Panc1 (cell line): ENCODE measurements at regions not wholly inside any gene's neighbourhood (a gene's known extent, or its start where the extent isn't known, plus 50 kb on each side); places are given as distances from the start of the nearest gene placed in this dataset.

Source experiments
- ATAC-seq: fragments of 200-7000 bp; cut with Tn5 transposase; 2 replicates; pipeline ENCODE4 v1.9.1; 2020; ENCODE audit warnings: mild to moderate bottlenecking, moderate library complexity
- BruUV-seq: library from RNA; stranded (reverse); fragments of 400-500 nt; replicated peaks from 2 replicates; lab custom pipeline; 2021; lab: Mats Ljungman, UMichigan
- CTCF ChIA-PET: fragments of 300-600 bp; sonication (Branson Sonifier 250); formaldehyde crosslinking; loops from one replicate; lab custom pipeline; 2022; ENCODE audit warnings: antibody characterized with exemption; lab: Charles Lee
- POLR2A ChIA-PET: fragments of 300-600 bp; sonication (Branson Sonifier 250); formaldehyde crosslinking; loops from one replicate; lab custom pipeline; 2022; ENCODE audit warnings: antibody characterized with exemption; lab: Charles Lee
- DNase-seq: peaks from one replicate; pipeline ENCODE4 v3.0.0-alpha.2; 2010; ENCODE audit warnings: low read depth, low spot score
- H3K27ac ChIP-seq: 2 replicates; pipeline ENCODE4 v1.5.1; 2011; ENCODE audit warnings: mild to moderate bottlenecking, low read length, inconsistent platforms
- H3K27me3 ChIP-seq: fragments of 200-500 bp; sonication (Bioruptor generic); 2 replicates; pipeline ENCODE4 v1.6.0; 2014; ENCODE audit warnings: low read length, inconsistent platforms; ENCODE audit not compliant: control insufficient read depth, insufficient read depth
- H3K36me3 ChIP-seq: fragments of 200-500 bp; sonication (Bioruptor generic); 2 replicates; pipeline ENCODE4 v1.5.1; 2014; ENCODE audit warnings: inconsistent platforms, mild to moderate bottlenecking, low read length, moderate library complexity; ENCODE audit not compliant: control insufficient read depth, insufficient read depth
- H3K4me1 ChIP-seq: 2 replicates; pipeline ENCODE4 v1.5.1; 2011; ENCODE audit warnings: inconsistent platforms, mild to moderate bottlenecking, low read length, moderate library complexity; ENCODE audit not compliant: control insufficient read depth, insufficient read depth
- H3K4me3 ChIP-seq, 2 experiments: 2 replicates each; pipeline ENCODE4 v1.5.1; 2011 to 2012; ENCODE audit warnings: low read depth in 2 of 2, low read length in 2 of 2, mild to moderate bottlenecking in 2 of 2, inconsistent platforms in 1 of 2, moderate library complexity in 1 of 2
- H3K9me3 ChIP-seq: fragments of 200-500 bp; sonication (Bioruptor generic); 2 replicates; pipeline ENCODE4 v1.5.1; 2014; ENCODE audit warnings: low read depth, mild to moderate bottlenecking, inconsistent platforms, low read length, moderate library complexity; ENCODE audit not compliant: control insufficient read depth, insufficient read depth
- CTCF ChIP-seq: fragments of 450-650 bp; IDR thresholded peaks from 2 replicates; pipeline ENCODE4 v1.5.1; 2017; ENCODE audit warnings: mild to moderate bottlenecking
- POLR2AphosphoS5 ChIP-seq: IDR thresholded peaks from 2 replicates; pipeline ENCODE4 v1.6.1; 2012; ENCODE audit warnings: mild to moderate bottlenecking, low read depth, low read length, moderate library complexity
- SIN3A ChIP-seq: IDR thresholded peaks from 2 replicates; pipeline ENCODE4 v1.6.1; 2012; ENCODE audit warnings: low read depth, mild to moderate bottlenecking, low read length, moderate library complexity, borderline replicate concordance; ENCODE audit not compliant: insufficient read depth
- TCF7L2 ChIP-seq: IDR thresholded peaks from 2 replicates; pipeline ENCODE4 v1.6.1; 2011; ENCODE audit warnings: mild to moderate bottlenecking, low read depth, low read length, inconsistent platforms
- in situ Hi-C: cut with HindIII; loops from 2 replicates; pipeline ENCODE4 v1.10.0; 2016; ENCODE audit warnings: low sequenced_read_pairs, low pct_unique_long_range_greater_than_20kb
- intact Hi-C: fragments of 100-400 bp; cut with micrococcal nuclease; formaldehyde crosslinking; loops from one replicate; pipeline ENCODE4 v1.10.0; 2022; ENCODE audit not compliant: unreplicated experiment
- TF ChIP-seq, protein P1 (sequence below), 2 experiments: IDR thresholded peaks; 2 replicates each; pipeline ENCODE4 v1.6.1; 2011 to 2012; ENCODE audit warnings: low read depth in 2 of 2, control low read depth in 1 of 2, low read length in 1 of 2, mild to moderate bottlenecking in 1 of 2, moderate library complexity in 1 of 2; ENCODE audit not compliant: insufficient read depth in 1 of 2

- H3K27me3 ChIP-seq: peaks cover 6% of the 10 kb centered on the region; the same call in 1 of the 2 replicates
- ATAC-seq (no peak), DNase-seq (no peak)
- H3K9me3 ChIP-seq: no peaks in the 10 kb centered on the region
- in situ Hi-C loops (no loop called here), intact Hi-C loops (no loop called here)
- H3K27ac ChIP-seq: no peak overlapping the region
- ChIA-PET CTCF (no interaction called here), POLR2A (no interaction called here)
- no TSS peak for BruUV-seq
- H3K4me3 ChIP-seq: no peak overlapping the region
- H3K36me3 ChIP-seq: no peaks in the 10 kb centered on the region
- H3K4me1 ChIP-seq: no peaks in the 10 kb centered on the region
- TF ChIP-seq POLR2AphosphoS5 (no peak), SIN3A (no peak), CTCF (no peak), TCF7L2 (no peak)
- TF ChIP-seq, protein P1, sequence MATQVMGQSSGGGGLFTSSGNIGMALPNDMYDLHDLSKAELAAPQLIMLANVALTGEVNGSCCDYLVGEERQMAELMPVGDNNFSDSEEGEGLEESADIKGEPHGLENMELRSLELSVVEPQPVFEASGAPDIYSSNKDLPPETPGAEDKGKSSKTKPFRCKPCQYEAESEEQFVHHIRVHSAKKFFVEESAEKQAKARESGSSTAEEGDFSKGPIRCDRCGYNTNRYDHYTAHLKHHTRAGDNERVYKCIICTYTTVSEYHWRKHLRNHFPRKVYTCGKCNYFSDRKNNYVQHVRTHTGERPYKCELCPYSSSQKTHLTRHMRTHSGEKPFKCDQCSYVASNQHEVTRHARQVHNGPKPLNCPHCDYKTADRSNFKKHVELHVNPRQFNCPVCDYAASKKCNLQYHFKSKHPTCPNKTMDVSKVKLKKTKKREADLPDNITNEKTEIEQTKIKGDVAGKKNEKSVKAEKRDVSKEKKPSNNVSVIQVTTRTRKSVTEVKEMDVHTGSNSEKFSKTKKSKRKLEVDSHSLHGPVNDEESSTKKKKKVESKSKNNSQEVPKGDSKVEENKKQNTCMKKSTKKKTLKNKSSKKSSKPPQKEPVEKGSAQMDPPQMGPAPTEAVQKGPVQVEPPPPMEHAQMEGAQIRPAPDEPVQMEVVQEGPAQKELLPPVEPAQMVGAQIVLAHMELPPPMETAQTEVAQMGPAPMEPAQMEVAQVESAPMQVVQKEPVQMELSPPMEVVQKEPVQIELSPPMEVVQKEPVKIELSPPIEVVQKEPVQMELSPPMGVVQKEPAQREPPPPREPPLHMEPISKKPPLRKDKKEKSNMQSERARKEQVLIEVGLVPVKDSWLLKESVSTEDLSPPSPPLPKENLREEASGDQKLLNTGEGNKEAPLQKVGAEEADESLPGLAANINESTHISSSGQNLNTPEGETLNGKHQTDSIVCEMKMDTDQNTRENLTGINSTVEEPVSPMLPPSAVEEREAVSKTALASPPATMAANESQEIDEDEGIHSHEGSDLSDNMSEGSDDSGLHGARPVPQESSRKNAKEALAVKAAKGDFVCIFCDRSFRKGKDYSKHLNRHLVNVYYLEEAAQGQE (IDR thresholded peaks at IDR 0.05; ENCODE audit: insufficient read depth in 1 of 2, low read depth in 2 of 2, low read length in 1 of 2): no peak
Measured at GRCh38 chr18:74013955-74014354, 133.7 kb downstream of the FBXO15 start.

- in situ Hi-C loops: no loop called here
- peaks cover 6% of the 10 kb centered on the region; the same call in 1 of the 2 replicates for H3K27me3 ChIP-seq
- CTCF ChIA-PET: no interaction called here
- no peaks in the 10 kb centered on the region for H3K9me3 ChIP-seq
- POLR2A ChIA-PET: no interaction called here
- no peaks in the 10 kb centered on the region for H3K36me3 ChIP-seq
- ATAC-seq: no peak
- H3K4me1 ChIP-seq: no peaks in the 10 kb centered on the region
- BruUV-seq: no TSS peak
- DNase-seq: no peak
- no peak overlapping the region for H3K27ac ChIP-seq
- TF ChIP-seq CTCF: no peak
- intact Hi-C loops: no loop called here
- H3K4me3 ChIP-seq: no peak overlapping the region
Measured at GRCh38 chr18:74012954-74013630, 134.5 kb downstream of the FBXO15 start.
